Astrocyte (in vitro differentiated cells and primary cell): ENCODE measurements at regions not wholly inside any gene's neighbourhood (a gene's known extent, or its start where the extent isn't known, plus 50 kb on each side); places are given as distances from the start of the nearest gene placed in this dataset.

Experiments
- DNase-seq: peaks from one replicate; pipeline ENCODE4 v3.0.0-alpha.2; 2010; ENCODE audit warnings: low read depth
- FAIRE-seq: peaks from 2 replicates; lab custom pipeline; 2011; peaks lifted over from hg19 to GRCh38; lab: Jason Lieb, UNC
- H2AFZ ChIP-seq: 2 replicates; pipeline ENCODE4 v1.6.0; 2012; ENCODE audit warnings: low read depth, low read length, inconsistent platforms
- H3K27ac ChIP-seq: 2 replicates; pipeline ENCODE4 v1.5.1; 2011; ENCODE audit warnings: low read depth, low read length, inconsistent platforms
- H3K27me3 ChIP-seq: 2 replicates; pipeline ENCODE4 v1.6.0; 2011; ENCODE audit warnings: low read length, inconsistent platforms; ENCODE audit not compliant: insufficient read depth
- H3K36me3 ChIP-seq: 2 replicates; pipeline ENCODE4 v1.5.1; 2011; ENCODE audit warnings: low read length, inconsistent platforms; ENCODE audit not compliant: insufficient read depth
- H3K4me1 ChIP-seq: 2 replicates; pipeline ENCODE4 v1.5.1; 2011; ENCODE audit warnings: low read length, inconsistent platforms; ENCODE audit not compliant: insufficient read depth
- H3K4me2 ChIP-seq: 2 replicates; pipeline ENCODE4 v1.6.0; 2012; ENCODE audit warnings: low read length, inconsistent platforms
- H3K4me3 ChIP-seq: 2 replicates; pipeline ENCODE4 v1.5.1; 2011; ENCODE audit warnings: low read depth, mild to moderate bottlenecking, low read length, inconsistent platforms; ENCODE audit not compliant: insufficient read depth
- H3K79me2 ChIP-seq: 2 replicates; pipeline ENCODE4 v1.6.0; 2012; ENCODE audit warnings: mild to moderate bottlenecking, low read length, inconsistent platforms; ENCODE audit not compliant: insufficient read depth
- H3K9ac ChIP-seq: 2 replicates; pipeline ENCODE4 v1.6.0; 2012; ENCODE audit warnings: mild to moderate bottlenecking, low read length, inconsistent platforms
- H3K9me3 ChIP-seq: 2 replicates; pipeline ENCODE4 v1.5.1; 2012; ENCODE audit warnings: low read depth, mild to moderate bottlenecking, low read length, inconsistent platforms; ENCODE audit not compliant: insufficient read depth
- H4K20me1 ChIP-seq: 2 replicates; pipeline ENCODE4 v1.6.0; 2012; ENCODE audit warnings: low read length, inconsistent platforms; ENCODE audit not compliant: insufficient read depth
- H3K27ac Mint-ChIP-seq: one replicate; pipeline ENCODE4 v1.8.0; 2021; ENCODE audit warnings: mild to moderate bottlenecking, mixed read lengths; ENCODE audit not compliant: unreplicated experiment
- H3K27me3 Mint-ChIP-seq: one replicate; pipeline ENCODE4 v1.8.0; 2021; ENCODE audit warnings: low read depth, mixed read lengths; ENCODE audit not compliant: unreplicated experiment
- H3K36me3 Mint-ChIP-seq: one replicate; pipeline ENCODE4 v1.8.0; 2021; ENCODE audit warnings: low read depth, mixed read lengths; ENCODE audit not compliant: unreplicated experiment
- H3K4me1 Mint-ChIP-seq: one replicate; pipeline ENCODE4 v1.8.0; 2021; ENCODE audit warnings: low read depth, mixed read lengths; ENCODE audit not compliant: unreplicated experiment
- H3K4me3 Mint-ChIP-seq: one replicate; pipeline ENCODE4 v1.8.0; 2021; ENCODE audit warnings: mild to moderate bottlenecking, moderate library complexity, mixed read lengths; ENCODE audit not compliant: unreplicated experiment
- H3K9me3 Mint-ChIP-seq: one replicate; pipeline ENCODE4 v1.8.0; 2021; ENCODE audit warnings: mild to moderate bottlenecking, mixed read lengths; ENCODE audit not compliant: unreplicated experiment
- EZH2 ChIP-seq: IDR thresholded peaks from 2 replicates; pipeline ENCODE4 v1.6.1; 2012; ENCODE audit warnings: mild to moderate bottlenecking, low read length, inconsistent platforms; ENCODE audit not compliant: insufficient read depth
- TF ChIP-seq, protein P1 (sequence below): IDR thresholded peaks from 2 replicates; pipeline ENCODE4 v1.5.1; 2011; ENCODE audit warnings: low read depth, mild to moderate bottlenecking, inconsistent platforms, low read length, moderate library complexity; ENCODE audit not compliant: insufficient read depth

DNA sequence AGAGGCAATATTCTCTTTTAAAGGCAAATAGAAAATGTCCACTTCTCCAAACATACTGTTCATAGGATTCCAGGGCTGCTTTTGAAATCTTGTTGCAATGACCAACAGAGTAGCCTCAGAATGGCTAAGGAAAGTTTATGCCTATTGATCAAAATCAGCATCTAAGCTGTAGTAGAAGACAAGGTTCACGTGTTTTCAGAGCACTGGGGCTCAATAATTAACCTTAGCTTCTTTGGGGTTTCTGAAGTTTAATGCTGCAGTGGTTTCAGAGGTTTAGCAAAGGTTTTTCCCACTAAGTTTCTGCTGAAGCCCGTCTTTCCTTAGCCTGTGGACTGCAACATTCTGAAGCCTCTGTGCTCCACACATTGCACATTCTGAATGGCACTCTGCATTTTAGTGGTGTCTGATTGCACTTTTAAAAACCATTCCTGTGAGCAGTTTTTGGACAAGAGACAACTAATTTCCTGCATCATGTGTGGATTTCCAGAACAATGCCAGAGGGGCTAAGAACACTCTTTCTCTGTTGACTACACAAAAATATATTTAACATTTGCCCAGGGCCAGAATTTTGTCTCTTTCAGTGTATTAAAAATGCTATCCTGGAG, 342.5 kb downstream of the PTEN start:
- H3K36me3 Mint-ChIP-seq, result no peaks in the 10 kb centered on the region
- H3K4me3 Mint-ChIP-seq, result no peak overlapping the region
- no peaks in the 10 kb centered on the region for H4K20me1 ChIP-seq

DNA sequence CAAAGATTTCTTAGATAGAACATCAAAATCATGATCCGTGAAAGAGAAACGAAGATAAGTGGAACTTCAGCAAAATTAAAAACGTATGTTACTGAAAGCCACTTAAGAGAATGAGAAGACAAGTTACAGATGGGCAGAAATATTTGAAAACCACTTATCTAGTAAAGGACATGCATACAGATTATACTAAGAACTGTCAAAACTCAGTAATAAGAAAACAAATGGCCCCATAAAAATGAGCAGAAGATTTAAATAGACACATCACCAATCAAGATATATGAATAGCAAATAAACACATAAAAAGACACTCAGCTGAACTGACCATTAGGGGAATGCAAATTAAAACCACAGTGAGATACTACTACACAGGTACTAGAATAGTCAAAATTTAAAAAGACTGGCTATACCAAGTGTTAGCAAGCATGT, 343.7 kb downstream of the PTEN start:
- Histone ChIP-seq H2AFZ (no peak overlapping the region), H3K27ac (no peak overlapping the region), H4K20me1 (no peaks in the 10 kb centered on the region), H3K79me2 (no peaks in the 10 kb centered on the region), H3K9me3 (no peaks in the 10 kb centered on the region), H3K4me3 (no peak overlapping the region), H3K4me2 (no peak overlapping the region), H3K4me1 (no peaks in the 10 kb centered on the region), H3K27me3 (no peaks in the 10 kb centered on the region), H3K36me3 (no peaks in the 10 kb centered on the region), H3K9ac (no peak overlapping the region)
- no peak overlapping the region for H3K27ac Mint-ChIP-seq
- DNase-seq, result no peak
- no peak for FAIRE-seq
- peaks cover 3% of the 10 kb centered on the region for H3K27me3 Mint-ChIP-seq
- H3K4me1 Mint-ChIP-seq, result peaks cover 8% of the 10 kb centered on the region
- H3K4me3 Mint-ChIP-seq, result no peak overlapping the region
- no peak for TF ChIP-seq EZH2
- TF ChIP-seq, protein P1, sequence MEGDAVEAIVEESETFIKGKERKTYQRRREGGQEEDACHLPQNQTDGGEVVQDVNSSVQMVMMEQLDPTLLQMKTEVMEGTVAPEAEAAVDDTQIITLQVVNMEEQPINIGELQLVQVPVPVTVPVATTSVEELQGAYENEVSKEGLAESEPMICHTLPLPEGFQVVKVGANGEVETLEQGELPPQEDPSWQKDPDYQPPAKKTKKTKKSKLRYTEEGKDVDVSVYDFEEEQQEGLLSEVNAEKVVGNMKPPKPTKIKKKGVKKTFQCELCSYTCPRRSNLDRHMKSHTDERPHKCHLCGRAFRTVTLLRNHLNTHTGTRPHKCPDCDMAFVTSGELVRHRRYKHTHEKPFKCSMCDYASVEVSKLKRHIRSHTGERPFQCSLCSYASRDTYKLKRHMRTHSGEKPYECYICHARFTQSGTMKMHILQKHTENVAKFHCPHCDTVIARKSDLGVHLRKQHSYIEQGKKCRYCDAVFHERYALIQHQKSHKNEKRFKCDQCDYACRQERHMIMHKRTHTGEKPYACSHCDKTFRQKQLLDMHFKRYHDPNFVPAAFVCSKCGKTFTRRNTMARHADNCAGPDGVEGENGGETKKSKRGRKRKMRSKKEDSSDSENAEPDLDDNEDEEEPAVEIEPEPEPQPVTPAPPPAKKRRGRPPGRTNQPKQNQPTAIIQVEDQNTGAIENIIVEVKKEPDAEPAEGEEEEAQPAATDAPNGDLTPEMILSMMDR, result no peak
- no peaks in the 10 kb centered on the region for H3K9me3 Mint-ChIP-seq
- no peaks in the 10 kb centered on the region for H3K36me3 Mint-ChIP-seq

More for the DNA sequence above, 342.5 kb downstream of the PTEN start:
- H3K27ac ChIP-seq, result no peak overlapping the region
- no peak overlapping the region for H3K4me3 ChIP-seq
- no peak overlapping the region for H2AFZ ChIP-seq
- H3K79me2 ChIP-seq, result no peaks in the 10 kb centered on the region
- H3K27me3 ChIP-seq, result no peaks in the 10 kb centered on the region
- no peaks in the 10 kb centered on the region for H3K4me1 ChIP-seq
- no peak for FAIRE-seq
- H3K9ac ChIP-seq, result no peak overlapping the region
- no peaks in the 10 kb centered on the region for H3K36me3 ChIP-seq
- no peak for TF ChIP-seq EZH2
- TF ChIP-seq, protein P1, result no peak
- H3K27ac Mint-ChIP-seq, result no peak overlapping the region
- H3K9me3 Mint-ChIP-seq, result no peaks in the 10 kb centered on the region
- DNase-seq, result peak; percentile 10
- no peaks in the 10 kb centered on the region for H3K27me3 Mint-ChIP-seq
- H3K4me2 ChIP-seq, result no peak overlapping the region
- H3K9me3 ChIP-seq, result no peaks in the 10 kb centered on the region
- peaks cover 7% of the 10 kb centered on the region for H3K4me1 Mint-ChIP-seq

DNA sequence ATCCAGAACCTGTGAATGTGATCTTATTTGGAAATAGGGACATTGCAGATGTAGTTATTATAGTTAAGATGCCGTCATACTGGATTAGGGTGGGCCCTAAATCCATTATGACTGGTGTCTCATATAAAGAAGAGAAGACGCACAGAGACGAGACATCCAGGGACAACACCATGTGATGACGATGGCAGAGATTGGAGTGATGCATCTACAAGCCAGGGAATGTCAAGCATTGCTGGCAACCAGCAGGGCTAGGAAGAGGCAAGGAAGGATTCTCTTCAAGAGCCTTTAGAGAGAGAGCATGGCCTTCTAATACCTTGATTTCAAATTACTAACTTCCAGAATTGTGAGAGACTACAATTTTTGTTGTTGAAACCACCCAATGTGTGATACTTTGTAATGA, 345.8 kb downstream of the PTEN start:
- Mint-ChIP-seq H3K27me3 (peaks cover 3% of the 10 kb centered on the region), H3K9me3 (no peaks in the 10 kb centered on the region), H3K4me1 (peaks cover 8% of the 10 kb centered on the region), H3K4me3 (no peak overlapping the region), H3K27ac (no peak overlapping the region), H3K36me3 (no peaks in the 10 kb centered on the region)
- Histone ChIP-seq H2AFZ (no peak overlapping the region), H3K9me3 (no peaks in the 10 kb centered on the region), H3K27me3 (no peaks in the 10 kb centered on the region), H3K4me3 (no peak overlapping the region), H3K4me1 (no peaks in the 10 kb centered on the region), H3K79me2 (no peaks in the 10 kb centered on the region), H3K9ac (no peak overlapping the region), H3K36me3 (no peaks in the 10 kb centered on the region), H4K20me1 (no peaks in the 10 kb centered on the region), H3K27ac (no peak overlapping the region), H3K4me2 (no peak overlapping the region)
- TF ChIP-seq, protein P1, result no peak
- TF ChIP-seq EZH2, result no peak
- no peak for DNase-seq
- no peak for FAIRE-seq
